ENCODE measurements at regions not wholly inside any gene's neighbourhood (a gene's known extent, or its start where the extent isn't known, plus 50 kb on each side); places are given as distances from the start of the nearest gene placed in this dataset.

DNA sequence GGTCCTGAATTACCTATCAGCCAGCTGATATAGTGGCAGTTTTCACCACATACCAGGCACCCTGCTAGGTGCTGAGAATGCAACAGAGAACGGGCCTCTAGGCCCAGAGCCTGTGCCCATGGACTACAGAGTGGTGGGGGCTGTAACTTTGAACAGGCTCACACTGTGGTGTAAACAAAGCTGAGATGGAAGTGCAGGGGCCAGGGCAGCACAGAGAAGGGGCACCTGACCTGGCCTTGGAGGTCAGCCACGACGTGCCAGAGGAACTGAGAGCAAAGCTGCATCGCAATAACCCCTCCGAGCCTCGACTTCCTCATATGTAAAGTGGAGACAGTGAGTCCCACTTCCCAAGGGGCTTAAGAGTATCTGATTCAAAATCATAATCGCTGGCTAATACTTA is 105.8 kb downstream of the MAFB start:
- 18% methylated on average over 4 of the region's 7 CpGs for WGBS (ENCODE audit: insufficient coverage)

DNA sequence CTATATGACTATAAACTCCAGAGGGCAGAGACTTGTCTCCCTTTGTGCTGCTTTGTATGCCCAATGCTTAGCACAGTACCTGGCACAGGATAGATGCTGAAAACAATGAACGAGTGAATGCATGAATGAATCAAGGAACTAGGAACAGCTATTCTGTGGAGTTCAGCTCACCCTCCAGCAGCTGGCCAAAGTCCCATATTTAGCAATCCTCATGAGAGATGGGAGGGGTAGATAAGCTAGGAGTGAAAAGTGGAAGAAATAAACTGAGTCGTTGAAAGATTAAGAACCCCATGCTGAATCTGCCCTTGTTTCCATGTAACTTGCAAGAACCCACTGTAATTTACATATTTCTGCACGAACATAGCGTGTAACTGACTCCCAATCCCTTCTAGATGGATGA is 106.5 kb downstream of the MAFB start:
- H4K20me1 ChIP-seq (ENCODE audit: insufficient read depth, low read length), result no peaks in the 10 kb centered on the region
- H3K4me2 ChIP-seq (replicated peaks; ENCODE audit: extremely low read depth, low read length, poor library complexity, severe bottlenecking), result peak overlapping the region; percentile 64
- no CpG with 5 or more reads among the region's 4 CpGs for WGBS (ENCODE audit: insufficient coverage)
- H3K27me3 ChIP-seq (ENCODE audit: control insufficient read depth in 2 of 2, insufficient read depth in 2 of 2, low read length in 2 of 2), result peaks cover 0 to under 1% of the 10 kb centered on the region in 2 donors
- H3K9me3 Mint-ChIP-seq, result peaks cover 0 to 2% (median 0%) of the 10 kb centered on the region in 7 donors
- H3K36me3 ChIP-seq (replicated peaks in 1 of 2; ENCODE audit: control insufficient read depth in 1 of 2, insufficient read depth in 2 of 2, low read length in 2 of 2), result no peaks in the 10 kb centered on the region
- peaks cover 35% of the 10 kb centered on the region for H3K4me1 Mint-ChIP-seq
- H3K4me1 ChIP-seq (ENCODE audit: control insufficient read depth in 1 of 2, insufficient read depth in 2 of 2, low read length in 2 of 2), result peaks cover 35% of the 10 kb centered on the region in 2 donors
- H3K27ac ChIP-seq (ENCODE audit: low read depth in 1 of 2, low read length in 2 of 2), result peak overlapping the region in 1 of 2 donors; percentile 86
- H3K4me3 Mint-ChIP-seq, result peak overlapping the region in 1 of 2 donors; percentile 85
- TF ChIP-seq, protein P1, sequence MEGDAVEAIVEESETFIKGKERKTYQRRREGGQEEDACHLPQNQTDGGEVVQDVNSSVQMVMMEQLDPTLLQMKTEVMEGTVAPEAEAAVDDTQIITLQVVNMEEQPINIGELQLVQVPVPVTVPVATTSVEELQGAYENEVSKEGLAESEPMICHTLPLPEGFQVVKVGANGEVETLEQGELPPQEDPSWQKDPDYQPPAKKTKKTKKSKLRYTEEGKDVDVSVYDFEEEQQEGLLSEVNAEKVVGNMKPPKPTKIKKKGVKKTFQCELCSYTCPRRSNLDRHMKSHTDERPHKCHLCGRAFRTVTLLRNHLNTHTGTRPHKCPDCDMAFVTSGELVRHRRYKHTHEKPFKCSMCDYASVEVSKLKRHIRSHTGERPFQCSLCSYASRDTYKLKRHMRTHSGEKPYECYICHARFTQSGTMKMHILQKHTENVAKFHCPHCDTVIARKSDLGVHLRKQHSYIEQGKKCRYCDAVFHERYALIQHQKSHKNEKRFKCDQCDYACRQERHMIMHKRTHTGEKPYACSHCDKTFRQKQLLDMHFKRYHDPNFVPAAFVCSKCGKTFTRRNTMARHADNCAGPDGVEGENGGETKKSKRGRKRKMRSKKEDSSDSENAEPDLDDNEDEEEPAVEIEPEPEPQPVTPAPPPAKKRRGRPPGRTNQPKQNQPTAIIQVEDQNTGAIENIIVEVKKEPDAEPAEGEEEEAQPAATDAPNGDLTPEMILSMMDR (IDR thresholded peaks at IDR 0.05), result no peak
- peaks cover 0 to 11% of the 10 kb centered on the region in 2 donors for H3K36me3 Mint-ChIP-seq
- H3K9ac ChIP-seq (ENCODE audit: insufficient read depth, low read length, poor library complexity, severe bottlenecking), result peak overlapping the region; percentile 25
- peak overlapping the region in 1 of 3 experiments; percentile 51 for H3K4me3 ChIP-seq (replicated peaks in 1 of 3; ENCODE audit: low read depth in 2 of 3, low read length in 3 of 3)
- H3K27ac Mint-ChIP-seq, result peak overlapping the region; percentile 87 to 95 (median 93)
- H3K9me3 ChIP-seq (replicated peaks in 1 of 2; ENCODE audit: control insufficient read depth in 1 of 2, insufficient read depth in 1 of 2, low read length in 2 of 2), result no peaks in the 10 kb centered on the region
- peak in 2 of 3 donors; percentile 36 to 39 for DNase-seq
- H2AFZ ChIP-seq (ENCODE audit: insufficient read depth, low read depth, low read length, poor library complexity, severe bottlenecking), result no peak overlapping the region
- H3K27me3 Mint-ChIP-seq (ENCODE audit: low read depth in 3 of 3), result peaks cover 4 to 21% (median 7%) of the 10 kb centered on the region in 3 donors
- no peaks in the 10 kb centered on the region for H3K79me2 ChIP-seq (ENCODE audit: insufficient read depth, low read length)
- intact Hi-C loops (cut with micrococcal nuclease), result loop anchor here in 1 of 2 donors (10.0 kb wide), 1 partner anchor 52 kb away; no protein-coding TSS in a partner anchor

More for the DNA sequence above, 105.8 kb downstream of the MAFB start:
- Histone ChIP-seq H3K27ac (ENCODE audit: low read depth in 1 of 2, low read length in 2 of 2) (peak overlapping the region; percentile 75 to 86), H3K4me2 (replicated peaks; ENCODE audit: extremely low read depth, low read length, poor library complexity, severe bottlenecking) (peak overlapping the region; percentile 64), H3K27me3 (ENCODE audit: control insufficient read depth in 2 of 2, insufficient read depth in 2 of 2, low read length in 2 of 2) (peaks cover under 1 to 2% of the 10 kb centered on the region in 2 donors), H3K4me1 (ENCODE audit: control insufficient read depth in 1 of 2, insufficient read depth in 2 of 2, low read length in 2 of 2) (peaks cover 35% of the 10 kb centered on the region in 2 donors), H3K4me3 (replicated peaks in 1 of 3; ENCODE audit: low read depth in 2 of 3, low read length in 3 of 3) (peak overlapping the region in 1 of 3 experiments; percentile 51), H3K36me3 (replicated peaks in 1 of 2; ENCODE audit: control insufficient read depth in 1 of 2, insufficient read depth in 2 of 2, low read length in 2 of 2) (no peaks in the 10 kb centered on the region), H4K20me1 (ENCODE audit: insufficient read depth, low read length) (no peaks in the 10 kb centered on the region), H2AFZ (ENCODE audit: insufficient read depth, low read depth, low read length, poor library complexity, severe bottlenecking) (peak overlapping the region; percentile 15), H3K9me3 (replicated peaks in 1 of 2; ENCODE audit: control insufficient read depth in 1 of 2, insufficient read depth in 1 of 2, low read length in 2 of 2) (no peaks in the 10 kb centered on the region), H3K79me2 (ENCODE audit: insufficient read depth, low read length) (no peaks in the 10 kb centered on the region), H3K9ac (ENCODE audit: insufficient read depth, low read length, poor library complexity, severe bottlenecking) (peak overlapping the region; percentile 25)
- peak; percentile 60 to 83 (median 79) for DNase-seq
- intact Hi-C loops (cut with micrococcal nuclease), result loop anchor here in 1 of 2 donors (10.0 kb wide), 1 partner anchor 52 kb away; no protein-coding TSS in a partner anchor
- TF ChIP-seq, protein P1 (IDR thresholded peaks at IDR 0.05), result no peak
- H3K4me1 Mint-ChIP-seq, result peaks cover 35% of the 10 kb centered on the region
- H3K9me3 Mint-ChIP-seq, result peaks cover 0 to 2% (median 0%) of the 10 kb centered on the region in 7 donors
- H3K36me3 Mint-ChIP-seq, result peaks cover 0 to 8% of the 10 kb centered on the region in 2 donors
- peaks cover 4 to 20% (median 6%) of the 10 kb centered on the region in 3 donors for H3K27me3 Mint-ChIP-seq (ENCODE audit: low read depth in 3 of 3)
- peak overlapping the region in 1 of 2 donors; percentile 85 for H3K4me3 Mint-ChIP-seq
- H3K27ac Mint-ChIP-seq, result peak overlapping the region; percentile 87 to 95 (median 93)
